OCI-LY1 (cell line): ENCODE measurements at regions not wholly inside any gene's neighbourhood (a gene's known extent, or its start where the extent isn't known, plus 50 kb on each side); places are given as distances from the start of the nearest gene placed in this dataset.

Source experiments
- CTCF ChIP-seq: fragments of 200-600 bp; sonication (generic), shearing (Covaris generic); IDR thresholded peaks from 2 replicates; pipeline ENCODE4 v1.5.1; 2017; ENCODE audit warnings: mild to moderate bottlenecking, antibody characterized with exemption, low read length, moderate library complexity, mixed read lengths
- EZH2 ChIP-seq: fragments of 200-600 bp; sonication (generic), shearing (Covaris generic); IDR thresholded peaks from 2 replicates; pipeline ENCODE4 v1.8.0; 2017; ENCODE audit warnings: borderline replicate concordance, mixed run types, mild to moderate bottlenecking, antibody characterized with exemption, low read length, moderate library complexity, mixed read lengths

DNA sequence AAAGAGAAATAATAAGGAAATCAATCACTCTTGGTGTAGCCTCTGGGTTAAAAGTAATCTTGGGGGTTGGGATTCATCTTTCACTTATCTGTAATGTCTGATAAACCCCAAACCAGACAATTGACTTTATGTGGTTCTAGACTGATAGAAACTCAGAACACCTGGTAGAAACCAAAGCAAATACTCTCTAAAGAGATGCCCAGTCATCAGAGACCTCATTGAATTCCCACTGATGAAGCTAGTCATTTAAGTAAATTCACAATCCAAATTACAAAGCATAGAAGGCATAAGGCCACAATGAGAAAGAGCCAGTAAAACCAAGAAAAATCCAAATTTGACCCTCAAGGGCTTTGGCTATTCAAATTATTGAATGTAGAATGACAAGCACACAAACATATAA lies 250.6 kb downstream of the MBNL1 start:
- TF ChIP-seq CTCF = no peak
- TF ChIP-seq EZH2 = no peak
